ENCODE measurements at regions not wholly inside any gene's neighbourhood (a gene's known extent, or its start where the extent isn't known, plus 50 kb on each side); places are given as distances from the start of the nearest gene placed in this dataset.

GRCh38 chr15:36519067-36519466, 60.4 kb upstream of the CDIN1 start:
- no peak overlapping the region for H3K4me3 Mint-ChIP-seq
- Histone ChIP-seq H3K4me1 (ENCODE audit: control insufficient read depth in 2 of 2, insufficient read depth in 2 of 2, low read length in 2 of 2) (no peaks in the 10 kb centered on the region), H3K36me3 (replicated peaks in 1 of 2; ENCODE audit: control extremely low read depth in 1 of 2, control insufficient read depth in 1 of 2, extremely low read depth in 1 of 2, insufficient read depth in 2 of 2, low read length in 1 of 2) (no peaks in the 10 kb centered on the region), H2AFZ (ENCODE audit: insufficient read depth, low read depth, low read length, poor library complexity, severe bottlenecking) (no peak overlapping the region), H3K79me2 (ENCODE audit: control insufficient read depth, insufficient read depth, low read length) (no peaks in the 10 kb centered on the region), H3K27ac (ENCODE audit: low read length in 2 of 2) (no peak overlapping the region), H3K4me3 (ENCODE audit: control extremely low read depth in 1 of 5, extremely low read depth in 1 of 5, insufficient read depth in 1 of 5, low read depth in 2 of 5, low read length in 4 of 5) (no peak overlapping the region), H3K4me2 (replicated peaks; ENCODE audit: low read depth, low read length, poor library complexity, severe bottlenecking) (no peak overlapping the region), H3K9ac (ENCODE audit: low read length) (no peak overlapping the region), H4K20me1 (ENCODE audit: control insufficient read depth, insufficient read depth, low read length, poor library complexity, severe bottlenecking) (no peaks in the 10 kb centered on the region), H3K9me3 (ENCODE audit: control extremely low read depth in 1 of 3, control insufficient read depth in 2 of 3, insufficient read depth in 1 of 3, low read length in 2 of 3) (peaks cover 0 to 1% (median 0%) of the 10 kb centered on the region in 3 donors), H3K27me3 (replicated peaks in 1 of 4; ENCODE audit: control extremely low read depth in 1 of 4, control insufficient read depth in 3 of 4, insufficient read depth in 4 of 4, low read length in 3 of 4) (no peaks in the 10 kb centered on the region)
- no peak overlapping the region for H3K27ac Mint-ChIP-seq
- DNase-seq (no peak), ATAC-seq (ENCODE audit: low read depth) (no peak)
- no peaks in the 10 kb centered on the region for H3K4me1 Mint-ChIP-seq
- H3K9me3 Mint-ChIP-seq (ENCODE audit: insufficient read depth), result no peaks in the 10 kb centered on the region
- no peak for TF ChIP-seq EZH2 (IDR thresholded peaks at IDR 0.05; ENCODE audit: borderline replicate concordance, insufficient read depth, low read depth, low read length, poor library complexity, severe bottlenecking)
- TF ChIP-seq CTCF (IDR thresholded peaks at IDR 0.05), result no peak
- ChIA-PET CTCF (no interaction called here), POLR2A (no interaction called here)
- 94% methylated on average over 6 of the region's 6 CpGs for WGBS (ENCODE audit: insufficient coverage)
- H3K27me3 Mint-ChIP-seq, result no peaks in the 10 kb centered on the region
- intact Hi-C loops (cut with micrococcal nuclease), result no loop called here

GRCh38 chr15:36525430-36525829, 54.0 kb upstream of the CDIN1 start:
- Histone ChIP-seq H2AFZ (ENCODE audit: insufficient read depth, low read depth, low read length, poor library complexity, severe bottlenecking) (no peak overlapping the region), H3K27me3 (replicated peaks in 1 of 4; ENCODE audit: control extremely low read depth in 1 of 4, control insufficient read depth in 3 of 4, insufficient read depth in 4 of 4, low read length in 3 of 4) (peaks cover 0 to 3% (median 0%) of the 10 kb centered on the region in 4 experiments), H4K20me1 (ENCODE audit: control insufficient read depth, insufficient read depth, low read length, poor library complexity, severe bottlenecking) (no peaks in the 10 kb centered on the region), H3K9ac (ENCODE audit: low read length) (no peak overlapping the region), H3K4me2 (replicated peaks; ENCODE audit: low read depth, low read length, poor library complexity, severe bottlenecking) (no peak overlapping the region), H3K4me3 (ENCODE audit: control extremely low read depth in 1 of 5, extremely low read depth in 1 of 5, insufficient read depth in 1 of 5, low read depth in 2 of 5, low read length in 4 of 5) (no peak overlapping the region), H3K4me1 (ENCODE audit: control insufficient read depth in 2 of 2, insufficient read depth in 2 of 2, low read length in 2 of 2) (no peaks in the 10 kb centered on the region), H3K27ac (ENCODE audit: low read length in 2 of 2) (no peak overlapping the region), H3K36me3 (replicated peaks in 1 of 2; ENCODE audit: control extremely low read depth in 1 of 2, control insufficient read depth in 1 of 2, extremely low read depth in 1 of 2, insufficient read depth in 2 of 2, low read length in 1 of 2) (no peaks in the 10 kb centered on the region), H3K9me3 (ENCODE audit: control extremely low read depth in 1 of 3, control insufficient read depth in 2 of 3, insufficient read depth in 1 of 3, low read length in 2 of 3) (peaks cover 0 to 1% (median 0%) of the 10 kb centered on the region in 3 donors), H3K79me2 (ENCODE audit: control insufficient read depth, insufficient read depth, low read length) (no peaks in the 10 kb centered on the region)
- H3K27me3 Mint-ChIP-seq, result peaks cover 8% of the 10 kb centered on the region
- 96% methylated on average over 3 of the region's 3 CpGs for WGBS (ENCODE audit: insufficient coverage)
- DNase-seq (no peak), ATAC-seq (ENCODE audit: low read depth) (no peak)
- no peak overlapping the region for H3K27ac Mint-ChIP-seq
- peaks cover 8% of the 10 kb centered on the region for H3K4me1 Mint-ChIP-seq
- no peaks in the 10 kb centered on the region for H3K9me3 Mint-ChIP-seq (ENCODE audit: insufficient read depth)
- H3K4me3 Mint-ChIP-seq, result no peak overlapping the region
- CTCF ChIA-PET, result no interaction called here
- POLR2A ChIA-PET, result no interaction called here
- TF ChIP-seq EZH2 (IDR thresholded peaks at IDR 0.05; ENCODE audit: borderline replicate concordance, insufficient read depth, low read depth, low read length, poor library complexity, severe bottlenecking), result no peak
- TF ChIP-seq CTCF (IDR thresholded peaks at IDR 0.05), result no peak
- intact Hi-C loops (cut with micrococcal nuclease), result no loop called here
